ENCODE measurements at regions not wholly inside any gene's neighbourhood (a gene's known extent, or its start where the extent isn't known, plus 50 kb on each side); places are given as distances from the start of the nearest gene placed in this dataset.
"Not testable (repeated sequence)": the region's sequence is repeated elsewhere in the genome, so short reads cannot be mapped to it uniquely, and the experiment has no call there.

GRCh38 chr13:83825676-83826075 is 56.6 kb downstream of the SLITRK1 start:
- ATAC-seq (no peak), DNase-seq (no peak)

- ATAC-seq (no peak), DNase-seq (no peak)
Observed at GRCh38 chr13:83824560-83824959, 57.7 kb downstream of the SLITRK1 start.

- ATAC-seq = no peak
- DNase-seq = no peak
Observed at GRCh38 chr13:83824120-83824519, 58.2 kb downstream of the SLITRK1 start.

GRCh38 chr13:83819611-83820010 is 62.7 kb downstream of the SLITRK1 start:
- ATAC-seq = no peak

GRCh38 chr13:83819156-83819555 is 63.1 kb downstream of the SLITRK1 start:
- ATAC-seq (no peak), DNase-seq (no peak)

More at GRCh38 chr13:83819611-83820010, 62.7 kb downstream of the SLITRK1 start:
- DNase-seq = no peak

- no peak for DNase-seq
- no peak for ATAC-seq
Observed at GRCh38 chr13:83816081-83816480, 66.2 kb downstream of the SLITRK1 start.

GRCh38 chr13:83815598-83815997 is 66.7 kb downstream of the SLITRK1 start:
- ATAC-seq = no peak
- DNase-seq = no peak

- DNase-seq = no peak
- ATAC-seq = no peak
Observed at GRCh38 chr13:83810136-83810535, 72.1 kb downstream of the SLITRK1 start.

GRCh38 chr13:83804356-83804962 is 77.8 kb downstream of the SLITRK1 start:
- no peak for DNase-seq
- no peak for ATAC-seq

GRCh38 chr13:83798731-83799130 is 83.5 kb downstream of the SLITRK1 start:
- DNase-seq (no peak), ATAC-seq (no peak)

GRCh38 chr13:83796364-83796763 is 85.9 kb downstream of the SLITRK1 start:
- ATAC-seq (no peak), DNase-seq (no peak)

- ATAC-seq (no peak), DNase-seq (no peak)
Observed at GRCh38 chr13:83794583-83794982, 87.7 kb downstream of the SLITRK1 start.

GRCh38 chr13:83780227-83780626 is 102.0 kb downstream of the SLITRK1 start:
- ATAC-seq = no peak
- DNase-seq = no peak

- ATAC-seq (no peak), DNase-seq (no peak)
Observed at GRCh38 chr13:83773961-83774360, 108.3 kb downstream of the SLITRK1 start.

- DNase-seq = no peak
Observed at GRCh38 chr13:83765796-83766195, 116.5 kb downstream of the SLITRK1 start.

GRCh38 chr13:83761631-83762030 is 120.6 kb downstream of the SLITRK1 start:
- DNase-seq (no peak), ATAC-seq (no peak)

More at GRCh38 chr13:83765796-83766195, 116.5 kb downstream of the SLITRK1 start:
- no peak for ATAC-seq

GRCh38 chr13:83755210-83755609 is 127.1 kb downstream of the SLITRK1 start:
- ATAC-seq, DNase-seq: not testable (repeated sequence)

GRCh38 chr13:83753912-83754624 is 128.2 kb downstream of the SLITRK1 start:
- DNase-seq (no peak), ATAC-seq (no peak)

GRCh38 chr13:83752141-83752540 is 130.1 kb downstream of the SLITRK1 start:
- ATAC-seq (no peak), DNase-seq (no peak)

GRCh38 chr13:83740622-83741021 is 141.7 kb downstream of the SLITRK1 start:
- ATAC-seq (no peak), DNase-seq (no peak)

- DNase-seq (no peak), ATAC-seq (no peak)
Observed at GRCh38 chr13:83738407-83738806, 143.9 kb downstream of the SLITRK1 start.

- ATAC-seq (no peak), DNase-seq (no peak)
Observed at GRCh38 chr13:83733293-83733692, 149.0 kb downstream of the SLITRK1 start.

- DNase-seq (no peak), ATAC-seq (no peak)
Observed at GRCh38 chr13:83732755-83733154, 149.5 kb downstream of the SLITRK1 start.

GRCh38 chr13:83731113-83731512 is 151.2 kb downstream of the SLITRK1 start:
- no peak for DNase-seq

More at GRCh38 chr13:83731113-83731512, 151.2 kb downstream of the SLITRK1 start:
- ATAC-seq = no peak
